ENCODE measurements at regions not wholly inside any gene's neighbourhood (a gene's known extent, or its start where the extent isn't known, plus 50 kb on each side); places are given as distances from the start of the nearest gene placed in this dataset.

DNA sequence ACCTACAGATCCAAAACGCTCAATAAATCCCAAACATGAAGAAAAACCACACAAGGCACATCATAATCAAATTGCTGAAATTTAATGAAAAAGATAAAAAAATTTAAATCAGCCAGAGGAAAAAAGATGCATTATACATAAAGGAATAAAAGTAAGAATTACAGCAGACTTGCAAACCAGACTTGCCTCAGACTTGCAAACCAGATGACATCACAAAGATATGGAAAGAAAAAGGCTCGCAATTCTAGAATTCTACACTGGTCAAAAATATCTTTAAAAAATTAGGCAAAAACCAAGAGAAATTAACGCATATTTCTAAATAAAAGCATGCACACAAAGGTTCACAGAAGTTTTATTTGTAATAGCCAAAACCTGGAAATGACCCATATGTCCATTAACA, 188.0 kb upstream of the NAMPT start:
- intact Hi-C loops (cut with DNase I), result no loop called here
- no peak for TF ChIP-seq POLR2A (IDR thresholded peaks at IDR 0.05)
- TF ChIP-seq POLR2AphosphoS5 (IDR thresholded peaks at IDR 0.05; ENCODE audit: insufficient read depth in 1 of 2, low read depth in 1 of 2), result no peak
- TF ChIP-seq, protein P1, sequence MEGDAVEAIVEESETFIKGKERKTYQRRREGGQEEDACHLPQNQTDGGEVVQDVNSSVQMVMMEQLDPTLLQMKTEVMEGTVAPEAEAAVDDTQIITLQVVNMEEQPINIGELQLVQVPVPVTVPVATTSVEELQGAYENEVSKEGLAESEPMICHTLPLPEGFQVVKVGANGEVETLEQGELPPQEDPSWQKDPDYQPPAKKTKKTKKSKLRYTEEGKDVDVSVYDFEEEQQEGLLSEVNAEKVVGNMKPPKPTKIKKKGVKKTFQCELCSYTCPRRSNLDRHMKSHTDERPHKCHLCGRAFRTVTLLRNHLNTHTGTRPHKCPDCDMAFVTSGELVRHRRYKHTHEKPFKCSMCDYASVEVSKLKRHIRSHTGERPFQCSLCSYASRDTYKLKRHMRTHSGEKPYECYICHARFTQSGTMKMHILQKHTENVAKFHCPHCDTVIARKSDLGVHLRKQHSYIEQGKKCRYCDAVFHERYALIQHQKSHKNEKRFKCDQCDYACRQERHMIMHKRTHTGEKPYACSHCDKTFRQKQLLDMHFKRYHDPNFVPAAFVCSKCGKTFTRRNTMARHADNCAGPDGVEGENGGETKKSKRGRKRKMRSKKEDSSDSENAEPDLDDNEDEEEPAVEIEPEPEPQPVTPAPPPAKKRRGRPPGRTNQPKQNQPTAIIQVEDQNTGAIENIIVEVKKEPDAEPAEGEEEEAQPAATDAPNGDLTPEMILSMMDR (IDR thresholded peaks at IDR 0.05), result no peak
- Histone ChIP-seq H3K4me1 (no peaks in the 10 kb centered on the region), H3K4me3 (no peak overlapping the region), H3K27me3 (no peaks in the 10 kb centered on the region), H3K9me3 (no peaks in the 10 kb centered on the region), H3K27ac (no peak overlapping the region), H3K36me3 (no peaks in the 10 kb centered on the region)
- no peak for DNase-seq (ENCODE audit: extremely low spot score in 2 of 2)

DNA sequence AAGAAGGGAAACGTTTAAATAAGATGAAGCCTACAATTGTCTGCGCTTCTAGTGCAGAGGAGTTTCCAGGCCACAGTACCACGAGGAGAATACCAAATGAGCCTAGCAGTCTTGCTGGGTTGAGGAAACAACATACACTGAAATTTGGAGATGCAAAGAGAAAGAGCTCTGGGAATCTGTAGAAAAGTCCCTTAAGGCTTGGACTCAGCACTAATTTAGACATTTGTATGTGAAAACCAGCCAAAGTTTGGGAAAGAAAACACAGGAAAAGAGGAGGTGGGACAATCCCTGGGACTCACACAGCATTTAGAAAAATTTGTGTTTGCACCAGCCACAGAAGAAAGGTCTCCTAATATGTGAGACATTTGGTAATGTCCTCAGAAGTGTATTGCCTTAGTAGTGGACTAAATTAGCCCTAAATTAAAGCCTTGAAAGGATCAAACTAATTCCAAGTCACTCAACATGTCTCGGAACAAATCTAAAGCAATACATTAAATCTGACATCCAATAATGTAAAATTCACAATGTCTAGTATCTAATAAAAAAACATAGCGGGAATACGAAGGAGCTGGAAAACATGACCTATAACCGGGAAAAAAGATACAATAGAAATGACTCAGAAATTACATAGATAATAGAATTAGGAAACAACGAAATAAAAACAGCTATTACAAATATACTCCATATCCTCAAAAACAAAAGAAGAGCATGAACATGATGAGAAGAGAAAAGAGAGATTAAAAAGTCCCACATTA, 187.1 kb upstream of the NAMPT start:
- H3K36me3 ChIP-seq, result no peaks in the 10 kb centered on the region
- H3K4me3 ChIP-seq, result no peak overlapping the region
- H3K27me3 ChIP-seq, result no peaks in the 10 kb centered on the region
- TF ChIP-seq POLR2AphosphoS5 (IDR thresholded peaks at IDR 0.05; ENCODE audit: insufficient read depth in 1 of 2, low read depth in 1 of 2) (no peak), POLR2A (IDR thresholded peaks at IDR 0.05) (no peak)
- TF ChIP-seq, protein P1 (IDR thresholded peaks at IDR 0.05), result no peak
- no peaks in the 10 kb centered on the region for H3K4me1 ChIP-seq
- no peak overlapping the region for H3K27ac ChIP-seq
- no peaks in the 10 kb centered on the region for H3K9me3 ChIP-seq
- DNase-seq (ENCODE audit: extremely low spot score in 2 of 2), result no peak
- intact Hi-C loops (cut with DNase I), result no loop called here

DNA sequence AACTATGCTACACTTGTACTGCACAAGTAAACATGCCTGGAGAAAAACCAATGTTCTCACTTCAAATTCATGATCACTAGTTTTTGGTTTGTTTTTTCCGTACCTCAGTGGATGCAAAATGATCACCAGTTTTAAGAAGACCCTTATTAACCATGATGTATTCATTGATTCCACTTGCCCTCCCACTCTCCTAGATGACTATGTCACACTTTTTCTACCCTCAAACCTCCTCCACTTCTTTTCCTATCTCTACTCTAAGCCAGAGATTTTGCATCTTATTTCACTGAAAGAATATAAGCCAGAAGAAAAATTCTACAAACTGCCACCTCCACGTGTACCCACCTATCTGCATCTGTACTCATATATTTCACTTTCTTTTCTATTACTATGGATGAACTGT, 186.2 kb upstream of the NAMPT start:
- intact Hi-C loops (cut with DNase I), result no loop called here

DNA sequence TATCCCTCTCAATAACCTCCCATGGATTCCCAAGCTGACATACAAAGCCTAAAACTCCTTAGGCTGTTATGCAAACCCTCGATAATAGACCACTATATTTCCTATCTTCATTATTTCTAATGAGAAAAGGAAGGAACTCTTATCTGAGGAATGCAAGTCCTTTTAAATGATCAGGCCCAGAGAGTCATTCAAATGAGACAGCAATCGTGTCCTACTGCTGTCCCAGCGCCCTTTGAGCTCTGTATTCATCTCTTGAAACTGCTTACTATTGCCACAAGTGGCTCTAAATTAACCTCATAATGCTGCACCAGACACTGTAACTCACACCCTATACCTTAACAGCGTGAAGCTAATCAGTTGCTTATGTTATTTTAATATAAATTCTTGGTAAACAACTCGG, 182.1 kb upstream of the NAMPT start:
- intact Hi-C loops (cut with DNase I), result no loop called here
- Histone ChIP-seq H3K4me1 (no peaks in the 10 kb centered on the region), H3K4me3 (no peak overlapping the region), H3K36me3 (no peaks in the 10 kb centered on the region), H3K27ac (no peak overlapping the region), H3K27me3 (no peaks in the 10 kb centered on the region), H3K9me3 (no peaks in the 10 kb centered on the region)
- TF ChIP-seq POLR2A (IDR thresholded peaks at IDR 0.05), result no peak
- TF ChIP-seq, protein P1 (IDR thresholded peaks at IDR 0.05), result no peak
- DNase-seq (ENCODE audit: extremely low spot score in 2 of 2), result no peak

More for the DNA sequence above, 186.2 kb upstream of the NAMPT start:
- Histone ChIP-seq H3K27ac (no peak overlapping the region), H3K4me1 (no peaks in the 10 kb centered on the region), H3K4me3 (no peak overlapping the region), H3K27me3 (no peaks in the 10 kb centered on the region), H3K36me3 (no peaks in the 10 kb centered on the region), H3K9me3 (no peaks in the 10 kb centered on the region)
- TF ChIP-seq POLR2AphosphoS5 (IDR thresholded peaks at IDR 0.05; ENCODE audit: insufficient read depth in 1 of 2, low read depth in 1 of 2), result no peak
- TF ChIP-seq POLR2A (IDR thresholded peaks at IDR 0.05), result no peak
- TF ChIP-seq, protein P1 (IDR thresholded peaks at IDR 0.05), result no peak
- no peak for DNase-seq (ENCODE audit: extremely low spot score in 2 of 2)

DNA sequence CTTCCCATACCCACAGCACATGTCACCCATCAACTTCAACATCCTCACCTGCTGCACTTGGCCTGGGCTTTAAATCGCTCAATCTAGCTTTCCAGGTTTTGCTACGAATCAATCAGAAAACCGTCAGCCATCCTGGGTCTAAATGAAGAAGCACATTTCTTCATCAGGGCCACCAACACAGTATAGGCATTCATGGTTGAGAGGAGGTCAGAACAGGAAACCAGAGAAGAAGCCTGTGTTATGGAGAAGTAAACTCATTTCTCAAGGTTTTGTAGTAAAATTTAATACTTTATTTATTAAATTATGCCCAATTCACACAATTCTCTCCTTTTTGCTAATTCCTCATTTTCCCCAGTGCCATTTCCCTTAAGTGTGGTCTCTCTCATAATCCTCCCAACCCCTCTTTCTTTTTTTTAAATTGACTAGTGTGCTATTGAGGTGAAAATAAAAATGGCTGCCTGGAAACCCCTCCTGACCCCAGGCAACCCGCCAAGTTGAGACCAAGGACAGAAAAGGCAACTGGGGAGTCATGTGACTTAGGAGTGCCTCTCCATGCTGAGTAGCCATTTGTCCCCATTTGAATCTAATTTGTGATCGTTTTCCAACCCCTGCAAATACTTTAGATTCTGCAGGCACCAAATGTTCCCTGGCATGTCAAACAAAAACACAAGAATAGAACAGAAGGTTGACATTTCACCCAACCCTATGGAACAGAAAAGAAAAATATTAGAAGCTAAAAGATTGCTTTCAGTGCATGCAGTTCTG, 181.1 kb upstream of the NAMPT start:
- no peak for DNase-seq (ENCODE audit: extremely low spot score in 2 of 2)
- H3K4me3 ChIP-seq, result no peak overlapping the region
- no peak overlapping the region for H3K27ac ChIP-seq
- no peaks in the 10 kb centered on the region for H3K9me3 ChIP-seq
- H3K36me3 ChIP-seq, result no peaks in the 10 kb centered on the region
- TF ChIP-seq, protein P1 (IDR thresholded peaks at IDR 0.05), result no peak
- TF ChIP-seq POLR2AphosphoS5 (IDR thresholded peaks at IDR 0.05; ENCODE audit: insufficient read depth in 1 of 2, low read depth in 1 of 2) (no peak), POLR2A (IDR thresholded peaks at IDR 0.05) (no peak)
- no peaks in the 10 kb centered on the region for H3K27me3 ChIP-seq
- no peaks in the 10 kb centered on the region for H3K4me1 ChIP-seq
- intact Hi-C loops (cut with DNase I), result no loop called here
